Gastroesophageal sphincter (tissue), 4 donors: ENCODE measurements at regions not wholly inside any gene's neighbourhood (a gene's known extent, or its start where the extent isn't known, plus 50 kb on each side); places are given as distances from the start of the nearest gene placed in this dataset.
"Not testable (repeated sequence)": the region's sequence is repeated elsewhere in the genome, so short reads cannot be mapped to it uniquely, and the experiment has no call there.

Experiments used
- ATAC-seq: fragments of 150-250 bp; one replicate; pipeline ENCODE4 v1.9.1; 2016; ENCODE audit warnings: mild to moderate bottlenecking, moderate library complexity
- H3K27ac ChIP-seq, 4 donors: fragments of 200-600 bp; sonication (generic) in 3 of 4; 1 replicate in 3 of 4; 2 replicates in 1 of 4; pipeline ENCODE4 v1.5.1; 2016 to 2019
- H3K27me3 ChIP-seq: fragments of 200-600 bp; sonication (generic); one replicate; pipeline ENCODE4 v1.5.1; 2019
- H3K36me3 ChIP-seq, 2 donors: fragments of 200-600 bp; sonication (generic); one replicate each; pipeline ENCODE4 v1.5.1; 2019; ENCODE audit warnings: control low read depth in 1 of 2
- H3K4me1 ChIP-seq, 3 donors: fragments of 200-600 bp; sonication (generic); 1 replicate in 2 of 3; 2 replicates in 1 of 3; pipeline ENCODE4 v1.5.1; 2016 to 2019; ENCODE audit warnings: control low read depth in 2 of 3
- H3K4me3 ChIP-seq, 2 donors: fragments of 200-600 bp; sonication (generic); one replicate each; pipeline ENCODE4 v1.5.1; 2019; ENCODE audit warnings: mild to moderate bottlenecking in 1 of 2, moderate library complexity in 1 of 2
- H3K9me3 ChIP-seq, 3 donors: fragments of 200-600 bp; sonication (generic); one replicate each; pipeline ENCODE4 v1.5.1; 2017 to 2019; ENCODE audit warnings: control low read depth in 2 of 3
- CTCF ChIP-seq, 4 experiments: fragments of 200-600 bp in 2 of 4; fragments of 450-650 bp in 2 of 4; sonication (generic) in 1 of 4; IDR thresholded peaks; one replicate each; pipeline ENCODE4 v1.5.1; 2017 to 2019; ENCODE audit warnings: antibody characterized with exemption in 4 of 4, mild to moderate bottlenecking in 2 of 4, moderate library complexity in 2 of 4
- EP300 ChIP-seq: sonication (generic); formaldehyde crosslinking; IDR thresholded peaks from one replicate; pipeline ENCODE4 v1.6.1; 2017; ENCODE audit warnings: antibody characterized with exemption, mild to moderate bottlenecking
- POLR2A ChIP-seq, 2 donors: fragments of 450-650 bp; IDR thresholded peaks; one replicate each; pipeline ENCODE4 v1.6.1; 2017; ENCODE audit warnings: antibody characterized with exemption in 2 of 2, mild to moderate bottlenecking in 2 of 2, moderate library complexity in 1 of 2
- POLR2AphosphoS5 ChIP-seq: sonication (generic); formaldehyde crosslinking; IDR thresholded peaks from one replicate; pipeline ENCODE4 v1.6.1; 2017; ENCODE audit warnings: antibody characterized with exemption
- WGBS, 2 donors: methylation state at CpG; one replicate each; pipeline ENCODE4 v1.1.5; 2018; ENCODE audit warnings: low coverage in 1 of 2; 5-methylcytosine and 5-hydroxymethylcytosine counted together

GRCh38 chr20:16861708-16862107 is 113.5 kb downstream of the OTOR start:
- H3K9me3 ChIP-seq, result no peaks in the 10 kb centered on the region
- no peaks in the 10 kb centered on the region for H3K36me3 ChIP-seq
- 80 to 98% methylated on average over 1 to 4 of the region's 5 CpGs for WGBS, 2 donors
- H3K27ac ChIP-seq, result no peak overlapping the region
- no peaks in the 10 kb centered on the region for H3K4me1 ChIP-seq
- H3K4me3 ChIP-seq, result no peak overlapping the region
- no peak for ATAC-seq
- TF ChIP-seq EP300 (no peak), CTCF (IDR thresholded peaks at IDR 0.05) (no peak), POLR2AphosphoS5 (no peak), POLR2A (IDR thresholded peaks at IDR 0.05) (no peak)
- H3K27me3 ChIP-seq, result no peaks in the 10 kb centered on the region

GRCh38 chr20:16863303-16863702 is 115.1 kb downstream of the OTOR start:
- ATAC-seq, result no peak
- H3K27me3 ChIP-seq, result no peaks in the 10 kb centered on the region
- H3K36me3 ChIP-seq, result no peaks in the 10 kb centered on the region
- H3K4me1 ChIP-seq, result no peaks in the 10 kb centered on the region
- no peak overlapping the region for H3K4me3 ChIP-seq
- WGBS, 2 donors, result 62 to 67% methylated on average over 2 of the region's 2 CpGs
- no peaks in the 10 kb centered on the region for H3K9me3 ChIP-seq
- TF ChIP-seq POLR2AphosphoS5 (no peak), EP300 (no peak), CTCF (IDR thresholded peaks at IDR 0.05) (no peak), POLR2A (IDR thresholded peaks at IDR 0.05) (no peak)
- H3K27ac ChIP-seq, result no peak overlapping the region

- no peak for TF ChIP-seq CTCF (IDR thresholded peaks at IDR 0.05)
- no peak for TF ChIP-seq EP300
- TF ChIP-seq POLR2AphosphoS5, result no peak
- TF ChIP-seq POLR2A (IDR thresholded peaks at IDR 0.05), result no peak
- H3K36me3 ChIP-seq, result no peaks in the 10 kb centered on the region
- peak; percentile 72 for ATAC-seq
- no peaks in the 10 kb centered on the region for H3K27me3 ChIP-seq
- H3K4me3 ChIP-seq, result no peak overlapping the region
- H3K4me1 ChIP-seq, result no peaks in the 10 kb centered on the region
- WGBS, 2 donors, result 45 to 55% methylated on average over 1 to 2 of the region's 5 CpGs
- no peaks in the 10 kb centered on the region for H3K9me3 ChIP-seq
- H3K27ac ChIP-seq, result no peak overlapping the region
Measured at GRCh38 chr20:16864069-16864468, 115.9 kb downstream of the OTOR start.

- Histone ChIP-seq H3K27ac (no peak overlapping the region), H3K4me3 (no peak overlapping the region), H3K4me1 (no peaks in the 10 kb centered on the region), H3K27me3 (no peaks in the 10 kb centered on the region), H3K9me3 (no peaks in the 10 kb centered on the region), H3K36me3 (no peaks in the 10 kb centered on the region)
- WGBS, 2 donors, result 44 to 47% methylated on average over 1 of the region's 1 CpG
- no peak for TF ChIP-seq CTCF (IDR thresholded peaks at IDR 0.05)
- TF ChIP-seq POLR2AphosphoS5, result no peak
- no peak for TF ChIP-seq EP300
- no peak for TF ChIP-seq POLR2A (IDR thresholded peaks at IDR 0.05)
- no peak for ATAC-seq
Measured at GRCh38 chr20:16864963-16865362, 116.8 kb downstream of the OTOR start.

GRCh38 chr20:16865406-16865805 is 117.2 kb downstream of the OTOR start:
- H3K36me3 ChIP-seq, result no peaks in the 10 kb centered on the region
- TF ChIP-seq EP300 (no peak), POLR2AphosphoS5 (no peak), POLR2A (IDR thresholded peaks at IDR 0.05) (no peak), CTCF (IDR thresholded peaks at IDR 0.05) (no peak)
- no peaks in the 10 kb centered on the region for H3K4me1 ChIP-seq
- ATAC-seq, result no peak
- no peak overlapping the region for H3K27ac ChIP-seq
- WGBS, 2 donors, result 42 to 52% methylated on average over 2 of the region's 2 CpGs
- H3K4me3 ChIP-seq, result no peak overlapping the region
- no peaks in the 10 kb centered on the region for H3K27me3 ChIP-seq
- H3K9me3 ChIP-seq, result no peaks in the 10 kb centered on the region

- not testable (repeated sequence) for H3K4me3 ChIP-seq, H3K27me3 ChIP-seq, H3K36me3 ChIP-seq, H3K9me3 ChIP-seq, H3K27ac ChIP-seq, ATAC-seq, H3K4me1 ChIP-seq
- 87 to 88% methylated on average over 3 to 4 of the region's 4 CpGs for WGBS, 2 donors
Measured at GRCh38 chr20:16873124-16873523, 125.0 kb downstream of the OTOR start.
